C4-2B (cell line): ENCODE measurements at regions not wholly inside any gene's neighbourhood (a gene's known extent, or its start where the extent isn't known, plus 50 kb on each side); places are given as distances from the start of the nearest gene placed in this dataset.

Experiments used
- ZFX ChIP-seq: fragments of 450-650 bp; IDR thresholded peaks from 2 replicates; pipeline ENCODE4 v1.6.1; 2017
- TF ChIP-seq, protein P1 (sequence below): fragments of 450-650 bp; conservative IDR thresholded peaks from 2 replicates; pipeline ENCODE4 v1.5.1; 2017; ENCODE audit warnings: mild to moderate bottlenecking

DNA sequence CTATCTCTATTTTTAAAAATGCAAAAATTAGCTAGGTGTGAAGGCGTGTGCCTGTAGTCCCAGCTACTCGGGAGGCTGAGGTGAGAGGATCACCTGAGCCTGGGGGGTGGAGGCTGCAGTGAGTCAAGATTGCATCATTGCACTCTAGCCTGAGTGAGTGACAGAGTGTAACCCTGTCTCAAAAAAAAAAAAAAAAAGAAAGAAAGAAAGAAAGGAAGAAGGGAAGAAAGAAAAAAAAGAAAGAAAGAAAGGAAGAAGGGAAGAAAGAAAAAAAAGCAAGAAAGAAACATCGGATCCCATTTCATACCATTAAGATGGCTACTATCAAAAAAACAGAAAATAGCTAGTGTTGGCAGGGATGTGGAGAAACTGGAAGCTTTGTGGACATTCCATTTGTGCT lies 136.8 kb upstream of the WNT4 start:
- TF ChIP-seq, protein P1, sequence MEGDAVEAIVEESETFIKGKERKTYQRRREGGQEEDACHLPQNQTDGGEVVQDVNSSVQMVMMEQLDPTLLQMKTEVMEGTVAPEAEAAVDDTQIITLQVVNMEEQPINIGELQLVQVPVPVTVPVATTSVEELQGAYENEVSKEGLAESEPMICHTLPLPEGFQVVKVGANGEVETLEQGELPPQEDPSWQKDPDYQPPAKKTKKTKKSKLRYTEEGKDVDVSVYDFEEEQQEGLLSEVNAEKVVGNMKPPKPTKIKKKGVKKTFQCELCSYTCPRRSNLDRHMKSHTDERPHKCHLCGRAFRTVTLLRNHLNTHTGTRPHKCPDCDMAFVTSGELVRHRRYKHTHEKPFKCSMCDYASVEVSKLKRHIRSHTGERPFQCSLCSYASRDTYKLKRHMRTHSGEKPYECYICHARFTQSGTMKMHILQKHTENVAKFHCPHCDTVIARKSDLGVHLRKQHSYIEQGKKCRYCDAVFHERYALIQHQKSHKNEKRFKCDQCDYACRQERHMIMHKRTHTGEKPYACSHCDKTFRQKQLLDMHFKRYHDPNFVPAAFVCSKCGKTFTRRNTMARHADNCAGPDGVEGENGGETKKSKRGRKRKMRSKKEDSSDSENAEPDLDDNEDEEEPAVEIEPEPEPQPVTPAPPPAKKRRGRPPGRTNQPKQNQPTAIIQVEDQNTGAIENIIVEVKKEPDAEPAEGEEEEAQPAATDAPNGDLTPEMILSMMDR: no peak
- TF ChIP-seq ZFX: no peak
